GM11168 (cell line): ENCODE measurements at regions not wholly inside any gene's neighbourhood (a gene's known extent, or its start where the extent isn't known, plus 50 kb on each side); places are given as distances from the start of the nearest gene placed in this dataset.
"Not testable (repeated sequence)": the region's sequence is repeated elsewhere in the genome, so short reads cannot be mapped to it uniquely, and the experiment has no call there.

ENCODE experiments used
- in situ Hi-C: fragments of 300-500 bp; cut with MboI; formaldehyde crosslinking; loops from one replicate; pipeline ENCODE4 v1.12.0; 2022; ENCODE audit warnings: low sequenced_read_pairs; ENCODE audit not compliant: unreplicated experiment

GRCh38 chr4:53705151-53705764 is 114.0 kb upstream of the LNX1 start:
- in situ Hi-C loops = loop anchor here (5.0 kb wide), 1 partner anchor 102 kb away; no protein-coding TSS in a partner anchor

GRCh38 chr4:53704329-53704728 is 113.0 kb upstream of the LNX1 start:
- in situ Hi-C loops = no loop called here

GRCh38 chr4:53703267-53703655 is 112.0 kb upstream of the LNX1 start:
- in situ Hi-C loops = no loop called here

GRCh38 chr4:53702334-53703266 is 111.3 kb upstream of the LNX1 start:
- in situ Hi-C loops = no loop called here

- in situ Hi-C loops = not testable (repeated sequence)
Observed at GRCh38 chr4:53701260-53701659, 110.0 kb upstream of the LNX1 start.

GRCh38 chr4:53699310-53699709 is 108.0 kb upstream of the LNX1 start:
- in situ Hi-C loops = loop anchor here (25.0 kb wide), 1 partner anchor 513 kb away; no protein-coding TSS in a partner anchor

- in situ Hi-C loops = loop anchor here (25.0 kb wide), 1 partner anchor 515 kb away; no protein-coding TSS in a partner anchor
Observed at GRCh38 chr4:53697016-53697685, 105.9 kb upstream of the LNX1 start.

- in situ Hi-C loops = loop anchor here (25.0 kb wide), 1 partner anchor 516 kb away; no protein-coding TSS in a partner anchor
Observed at GRCh38 chr4:53695540-53696463, 104.5 kb upstream of the LNX1 start.

GRCh38 chr4:53694666-53695065 is 103.4 kb upstream of the LNX1 start:
- in situ Hi-C loops = loop anchor here (25.0 kb wide), 1 partner anchor 518 kb away; no protein-coding TSS in a partner anchor

- in situ Hi-C loops = loop anchor here (25.0 kb wide), 1 partner anchor 518 kb away; no protein-coding TSS in a partner anchor
Observed at GRCh38 chr4:53693909-53694308, 102.6 kb upstream of the LNX1 start.

GRCh38 chr4:53693408-53693807 is 102.1 kb upstream of the LNX1 start:
- in situ Hi-C loops = loop anchor here (25.0 kb wide), 1 partner anchor 519 kb away; no protein-coding TSS in a partner anchor

GRCh38 chr4:53688186-53688790 is 97.0 kb upstream of the LNX1 start:
- in situ Hi-C loops = loop anchor here (25.0 kb wide), 1 partner anchor 524 kb away; no protein-coding TSS in a partner anchor

GRCh38 chr4:53686521-53686920 is 95.2 kb upstream of the LNX1 start:
- in situ Hi-C loops = loop anchor here (25.0 kb wide), 1 partner anchor 526 kb away; no protein-coding TSS in a partner anchor

- in situ Hi-C loops = loop anchor here (25.0 kb wide), 1 partner anchor 528 kb away; no protein-coding TSS in a partner anchor
Observed at GRCh38 chr4:53684136-53685130, 93.1 kb upstream of the LNX1 start.

GRCh38 chr4:53682908-53683307 is 91.6 kb upstream of the LNX1 start:
- in situ Hi-C loops = loop anchor here (25.0 kb wide), 1 partner anchor 529 kb away; no protein-coding TSS in a partner anchor

GRCh38 chr4:53682196-53682595 is 90.9 kb upstream of the LNX1 start:
- in situ Hi-C loops = loop anchor here (25.0 kb wide), 1 partner anchor 530 kb away; no protein-coding TSS in a partner anchor

GRCh38 chr4:53680598-53680997 is 89.3 kb upstream of the LNX1 start:
- in situ Hi-C loops = loop anchor here (25.0 kb wide), 1 partner anchor 532 kb away; no protein-coding TSS in a partner anchor
